Neural progenitor cell (in vitro differentiated cells): ENCODE measurements at regions not wholly inside any gene's neighbourhood (a gene's known extent, or its start where the extent isn't known, plus 50 kb on each side); places are given as distances from the start of the nearest gene placed in this dataset.

ENCODE experiments used
- DNase-seq: peaks from one replicate; pipeline ENCODE4 v3.0.0-alpha.2; 2016; ENCODE audit warnings: low spot score
- H2AFZ ChIP-seq: fragments of 200-600 bp; sonication (generic); replicated peaks from 2 replicates; pipeline ENCODE4 v1.6.1; 2016; ENCODE audit warnings: antibody characterized with exemption
- H3F3A ChIP-seq: fragments of 200-600 bp; sonication (generic); 2 replicates; pipeline ENCODE4 v1.6.1; 2016; ENCODE audit warnings: antibody characterized with exemption, low read depth
- H3K27ac ChIP-seq: fragments of 200-600 bp; sonication (generic); 2 replicates; pipeline ENCODE4 v1.5.1; 2016; ENCODE audit warnings: mild to moderate bottlenecking
- H3K27me3 ChIP-seq: fragments of 200-600 bp; sonication (generic); 2 replicates; pipeline ENCODE4 v1.6.1; 2016; ENCODE audit warnings: mild to moderate bottlenecking, moderate library complexity
- H3K36me3 ChIP-seq: fragments of 200-600 bp; sonication (generic); 2 replicates; pipeline ENCODE4 v1.5.1; 2016
- H3K4me1 ChIP-seq: fragments of 200-600 bp; sonication (generic); 2 replicates; pipeline ENCODE4 v1.6.1; 2016; ENCODE audit warnings: mixed run types
- H3K4me2 ChIP-seq: fragments of 200-600 bp; sonication (generic); 2 replicates; pipeline ENCODE4 v1.6.1; 2016
- H3K4me3 ChIP-seq: fragments of 200-600 bp; sonication (generic); 2 replicates; pipeline ENCODE4 v1.5.1; 2016
- H3K79me2 ChIP-seq: fragments of 200-600 bp; sonication (generic); 2 replicates; pipeline ENCODE4 v1.6.1; 2016; ENCODE audit warnings: low read depth
- H3K9ac ChIP-seq: fragments of 200-600 bp; sonication (generic); 2 replicates; pipeline ENCODE4 v1.6.1; 2016
- H3K9me3 ChIP-seq: fragments of 200-600 bp; sonication (generic); 2 replicates; pipeline ENCODE4 v1.5.1; 2016; ENCODE audit warnings: low read depth
- H4K20me1 ChIP-seq: fragments of 200-600 bp; sonication (generic); 2 replicates; pipeline ENCODE4 v1.6.1; 2016; ENCODE audit warnings: low read depth
- H3K27ac Mint-ChIP-seq: 3 replicates; pipeline ENCODE4 v1.8.0; 2021; ENCODE audit warnings: mixed read lengths
- H3K27me3 Mint-ChIP-seq: 2 replicates; pipeline ENCODE4 v1.8.0; 2022; ENCODE audit warnings: low read depth, mild to moderate bottlenecking, inconsistent platforms, moderate library complexity, mixed read lengths; ENCODE audit not compliant: insufficient read depth
- H3K36me3 Mint-ChIP-seq: 3 replicates; pipeline ENCODE4 v1.8.0; 2021; ENCODE audit warnings: mixed read lengths
- H3K4me1 Mint-ChIP-seq: 3 replicates; pipeline ENCODE4 v1.8.0; 2021; ENCODE audit warnings: mixed read lengths
- H3K4me3 Mint-ChIP-seq: 3 replicates; pipeline ENCODE4 v1.8.0; 2021; ENCODE audit warnings: mild to moderate bottlenecking, moderate library complexity, mixed read lengths
- H3K9me3 Mint-ChIP-seq: 3 replicates; pipeline ENCODE4 v1.8.0; 2020; ENCODE audit warnings: mixed read lengths
- CTCF ChIP-seq: fragments of 200-600 bp; sonication (generic); IDR thresholded peaks from 2 replicates; pipeline ENCODE4 v1.5.1; 2017; ENCODE audit warnings: antibody characterized with exemption, mild to moderate bottlenecking
- EZH2 ChIP-seq: fragments of 200-600 bp; sonication (generic); IDR thresholded peaks from 2 replicates; pipeline ENCODE4 v1.6.1; 2017; ENCODE audit warnings: antibody characterized with exemption, mild to moderate bottlenecking, moderate library complexity
- EZH2phosphoT487 ChIP-seq: fragments of 200-600 bp; sonication (generic); IDR thresholded peaks from 2 replicates; pipeline ENCODE4 v1.6.1; 2017; ENCODE audit warnings: antibody characterized with exemption

DNA sequence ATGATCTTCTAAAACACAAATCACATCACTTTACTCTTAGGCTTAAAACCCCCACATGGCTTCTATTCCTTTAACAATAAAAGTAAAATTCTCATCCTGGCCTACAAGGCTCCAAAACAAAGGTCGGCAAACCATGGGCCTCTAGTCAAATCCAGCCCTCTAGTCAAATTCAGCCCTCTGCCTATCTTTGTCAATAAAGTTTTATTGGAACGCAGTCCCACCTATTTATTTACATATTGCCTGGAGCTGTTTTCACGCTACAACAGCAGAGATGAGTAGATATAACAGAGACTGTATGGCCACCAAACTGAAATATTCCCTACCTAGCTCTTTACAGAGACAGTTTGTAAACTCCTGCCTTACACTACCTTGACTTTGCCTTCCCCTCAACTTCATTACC lies 178.8 kb downstream of the PTPN20 start:
- Mint-ChIP-seq H3K27ac (peak overlapping the region; percentile 30), H3K36me3 (no peaks in the 10 kb centered on the region), H3K9me3 (peaks cover 25% of the 10 kb centered on the region), H3K4me1 (peaks cover 31% of the 10 kb centered on the region), H3K4me3 (no peak overlapping the region), H3K27me3 (peaks cover 17% of the 10 kb centered on the region)
- H2AFZ ChIP-seq: no peak overlapping the region
- no peak overlapping the region for H3K9ac ChIP-seq
- H3K79me2 ChIP-seq: no peaks in the 10 kb centered on the region
- H3K27ac ChIP-seq: no peak overlapping the region
- no peaks in the 10 kb centered on the region for H3F3A ChIP-seq
- DNase-seq: no peak
- no peak overlapping the region for H3K4me2 ChIP-seq
- no peaks in the 10 kb centered on the region for H3K36me3 ChIP-seq
- no peak overlapping the region for H3K4me3 ChIP-seq
- TF ChIP-seq EZH2: no peak
- no peak for TF ChIP-seq CTCF
- TF ChIP-seq EZH2phosphoT487: no peak
- H3K4me1 ChIP-seq: peaks cover 7% of the 10 kb centered on the region
- no peaks in the 10 kb centered on the region for H3K27me3 ChIP-seq
- no peaks in the 10 kb centered on the region for H3K9me3 ChIP-seq
- no peaks in the 10 kb centered on the region for H4K20me1 ChIP-seq

DNA sequence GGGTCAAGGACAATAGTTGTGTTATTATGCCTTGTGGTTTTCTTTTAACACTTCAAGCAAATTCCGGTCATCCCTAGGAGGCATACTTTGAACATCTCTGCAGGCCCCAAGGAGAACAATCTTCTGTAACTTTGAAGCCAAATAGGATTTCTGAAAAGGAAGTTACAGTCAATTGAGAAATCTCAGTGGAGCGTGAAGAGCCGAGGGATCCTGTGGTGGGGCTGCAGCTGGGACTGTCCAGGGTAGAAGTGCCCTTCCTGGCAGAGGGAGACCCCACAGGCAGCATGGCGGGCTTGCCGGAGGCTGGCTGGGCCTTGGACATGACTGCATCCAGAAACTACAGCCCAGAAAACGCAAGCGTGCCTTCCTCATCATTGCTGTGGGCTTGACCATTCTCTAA lies 179.7 kb downstream of the PTPN20 start:
- no peak overlapping the region for H3K4me3 Mint-ChIP-seq
- peaks cover 19% of the 10 kb centered on the region for H3K27me3 Mint-ChIP-seq

DNA sequence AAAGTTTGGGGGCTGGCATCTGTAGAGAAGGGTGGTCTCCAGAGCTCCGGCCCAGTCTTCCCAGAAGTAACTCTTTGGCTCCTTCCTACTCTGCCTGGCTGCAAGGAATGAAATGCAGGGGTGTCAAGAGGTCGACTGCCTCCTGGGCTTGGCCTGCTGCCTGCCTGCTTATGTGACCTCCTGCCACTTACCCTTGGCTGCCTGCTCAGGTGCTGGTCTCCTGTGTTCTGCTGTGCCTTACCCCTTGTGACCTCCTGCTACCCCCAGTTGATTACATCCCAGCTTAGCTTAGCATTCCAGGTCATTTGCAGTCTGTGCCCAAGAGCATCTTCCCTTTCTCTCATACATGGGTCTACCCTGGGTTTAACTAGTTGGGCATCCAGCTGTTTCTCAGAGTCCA lies 180.2 kb downstream of the PTPN20 start:
- H2AFZ ChIP-seq: no peak overlapping the region
- Mint-ChIP-seq H3K27ac (peak overlapping the region; percentile 91), H3K36me3 (no peaks in the 10 kb centered on the region), H3K4me3 (peak overlapping the region; percentile 10), H3K4me1 (peaks cover 31% of the 10 kb centered on the region), H3K9me3 (peaks cover 31% of the 10 kb centered on the region), H3K27me3 (peaks cover 20% of the 10 kb centered on the region)
- H3K4me2 ChIP-seq: no peak overlapping the region
- H3K4me3 ChIP-seq: no peak overlapping the region
- H3K4me1 ChIP-seq: peaks cover 7% of the 10 kb centered on the region
- H3K36me3 ChIP-seq: no peaks in the 10 kb centered on the region
- DNase-seq: no peak
- TF ChIP-seq EZH2phosphoT487: no peak
- TF ChIP-seq EZH2: no peak
- TF ChIP-seq CTCF: no peak
- no peak overlapping the region for H3K9ac ChIP-seq
- no peaks in the 10 kb centered on the region for H4K20me1 ChIP-seq
- H3K27ac ChIP-seq: no peak overlapping the region
- H3K27me3 ChIP-seq: no peaks in the 10 kb centered on the region
- H3K9me3 ChIP-seq: no peaks in the 10 kb centered on the region
- H3K79me2 ChIP-seq: no peaks in the 10 kb centered on the region
- no peaks in the 10 kb centered on the region for H3F3A ChIP-seq

More for the DNA sequence above, 179.7 kb downstream of the PTPN20 start:
- TF ChIP-seq EZH2 (no peak), CTCF (no peak), EZH2phosphoT487 (no peak)
- Histone ChIP-seq H3K27me3 (no peaks in the 10 kb centered on the region), H3K9ac (no peak overlapping the region), H3K9me3 (no peaks in the 10 kb centered on the region), H4K20me1 (no peaks in the 10 kb centered on the region), H3K4me2 (peak overlapping the region; percentile 3), H3K36me3 (no peaks in the 10 kb centered on the region), H2AFZ (no peak overlapping the region), H3K4me1 (peaks cover 7% of the 10 kb centered on the region), H3K4me3 (no peak overlapping the region), H3K27ac (no peak overlapping the region), H3F3A (no peaks in the 10 kb centered on the region), H3K79me2 (no peaks in the 10 kb centered on the region)
- Mint-ChIP-seq H3K9me3 (peaks cover 28% of the 10 kb centered on the region), H3K27ac (no peak overlapping the region), H3K36me3 (no peaks in the 10 kb centered on the region), H3K4me1 (peaks cover 31% of the 10 kb centered on the region)
- peak; percentile 17 for DNase-seq
